ENCODE measurements at regions not wholly inside any gene's neighbourhood (a gene's known extent, or its start where the extent isn't known, plus 50 kb on each side); places are given as distances from the start of the nearest gene placed in this dataset.
A peak's percentile ranks its signal among the peaks of the same experiment; 100 is the strongest.

DNA sequence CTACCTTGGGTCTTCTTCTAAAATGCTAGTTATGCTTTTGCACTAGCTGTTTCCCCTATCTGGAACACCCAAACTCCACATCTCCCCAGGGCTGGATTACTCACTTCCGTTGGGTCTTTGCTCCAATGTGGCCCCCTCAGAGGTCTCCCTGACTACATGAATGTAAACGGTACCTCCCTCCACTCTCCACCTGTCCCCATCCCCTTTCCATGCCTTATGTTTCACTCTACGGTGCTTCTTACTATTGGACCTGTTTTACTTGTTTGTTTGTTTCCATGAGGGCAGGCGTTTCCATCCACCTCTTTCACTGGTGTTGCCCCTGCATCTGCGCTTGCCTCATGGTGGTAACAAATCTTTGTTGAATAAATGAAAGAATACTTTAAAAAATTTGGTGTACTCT, 256.4 kb downstream of the SNAPC1 start:
- intact Hi-C loops (cut with DNase I) = no loop called here
- Histone ChIP-seq H3K4me1 (no peaks in the 10 kb centered on the region), H3K4me3 (no peak overlapping the region), H3K36me3 (no peaks in the 10 kb centered on the region), H3K9me3 (no peaks in the 10 kb centered on the region), H3K27ac (no peak overlapping the region), H3K27me3 (no peaks in the 10 kb centered on the region)
- DNase-seq (no peak), FAIRE-seq (no peak), ATAC-seq (no peak)
- WGBS, 2 donors = 78 to 87% methylated on average over 5 of the region's 5 CpGs
- TF ChIP-seq, protein P1, sequence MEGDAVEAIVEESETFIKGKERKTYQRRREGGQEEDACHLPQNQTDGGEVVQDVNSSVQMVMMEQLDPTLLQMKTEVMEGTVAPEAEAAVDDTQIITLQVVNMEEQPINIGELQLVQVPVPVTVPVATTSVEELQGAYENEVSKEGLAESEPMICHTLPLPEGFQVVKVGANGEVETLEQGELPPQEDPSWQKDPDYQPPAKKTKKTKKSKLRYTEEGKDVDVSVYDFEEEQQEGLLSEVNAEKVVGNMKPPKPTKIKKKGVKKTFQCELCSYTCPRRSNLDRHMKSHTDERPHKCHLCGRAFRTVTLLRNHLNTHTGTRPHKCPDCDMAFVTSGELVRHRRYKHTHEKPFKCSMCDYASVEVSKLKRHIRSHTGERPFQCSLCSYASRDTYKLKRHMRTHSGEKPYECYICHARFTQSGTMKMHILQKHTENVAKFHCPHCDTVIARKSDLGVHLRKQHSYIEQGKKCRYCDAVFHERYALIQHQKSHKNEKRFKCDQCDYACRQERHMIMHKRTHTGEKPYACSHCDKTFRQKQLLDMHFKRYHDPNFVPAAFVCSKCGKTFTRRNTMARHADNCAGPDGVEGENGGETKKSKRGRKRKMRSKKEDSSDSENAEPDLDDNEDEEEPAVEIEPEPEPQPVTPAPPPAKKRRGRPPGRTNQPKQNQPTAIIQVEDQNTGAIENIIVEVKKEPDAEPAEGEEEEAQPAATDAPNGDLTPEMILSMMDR (IDR thresholded peaks at IDR 0.05) = no peak

GRCh38 chr14:62027958-62028357, 265.7 kb downstream of the SNAPC1 start:
- TF ChIP-seq, protein P1 (IDR thresholded peaks at IDR 0.05) = no peak
- peaks cover 0 to 18% (median 5%) of the 10 kb centered on the region in 3 donors for H3K4me1 ChIP-seq
- no peaks in the 10 kb centered on the region for H3K36me3 ChIP-seq
- no peaks in the 10 kb centered on the region for H3K9me3 ChIP-seq
- 64 to 86% methylated on average over 2 of the region's 2 CpGs for WGBS, 2 donors
- FAIRE-seq (no peak), DNase-seq (no peak), ATAC-seq (no peak)
- intact Hi-C loops (cut with DNase I) = no loop called here
- no peak overlapping the region for H3K27ac ChIP-seq
- H3K27me3 ChIP-seq = no peaks in the 10 kb centered on the region
- H3K4me3 ChIP-seq = no peak overlapping the region

DNA sequence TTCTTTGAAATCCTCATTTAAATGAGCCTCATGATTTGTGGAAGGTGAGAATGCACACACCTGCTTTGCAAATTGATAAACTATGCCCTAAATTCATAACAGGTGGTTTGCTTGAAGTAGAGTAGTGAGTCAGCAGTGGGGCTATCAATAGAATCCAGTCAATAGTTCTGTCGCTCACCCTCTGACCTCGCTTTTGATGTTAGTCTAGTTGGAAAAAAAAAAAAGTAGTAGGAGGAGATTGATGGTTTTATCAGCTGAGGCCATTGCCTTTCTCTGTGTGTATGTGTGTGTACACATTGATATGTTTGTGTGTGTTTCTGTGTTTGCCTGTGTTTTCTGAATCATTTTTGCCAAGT, 267.3 kb downstream of the SNAPC1 start:
- WGBS, 2 donors = 15 to 22% methylated on average over 2 of the region's 2 CpGs
- FAIRE-seq (no peak), ATAC-seq (peak; percentile 93 to 98 (median 96)), DNase-seq (peak in 3 of 6 donors; percentile 47 to 75 (median 70))
- Histone ChIP-seq H3K36me3 (no peaks in the 10 kb centered on the region), H3K4me1 (peaks cover 0 to 12% (median 5%) of the 10 kb centered on the region in 3 donors), H3K4me3 (no peak overlapping the region), H3K9me3 (no peaks in the 10 kb centered on the region), H3K27me3 (no peaks in the 10 kb centered on the region), H3K27ac (peak overlapping the region in 1 of 4 donors; percentile 65)
- TF ChIP-seq, protein P1 (IDR thresholded peaks at IDR 0.05) = no peak
- intact Hi-C loops (cut with DNase I) = no loop called here

DNA sequence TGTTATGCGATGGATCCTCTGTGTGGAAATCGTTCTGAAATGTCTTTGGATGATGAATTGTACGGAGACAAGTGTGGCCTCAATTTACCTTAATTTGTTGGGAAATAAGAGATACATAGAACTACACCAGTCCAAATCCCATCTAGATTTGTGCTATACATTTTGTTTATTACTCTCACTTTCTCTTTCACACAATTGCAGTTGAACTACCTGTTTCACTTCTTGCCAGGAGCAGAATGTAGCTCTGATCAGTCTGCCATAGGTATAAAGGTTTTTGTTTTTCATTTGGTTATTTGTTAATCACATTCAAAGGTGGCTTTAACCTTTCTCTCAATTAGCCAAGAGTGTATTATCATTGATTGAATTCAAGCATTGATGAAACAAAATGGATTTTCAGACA, 268.2 kb downstream of the SNAPC1 start:
- Histone ChIP-seq H3K4me3 (no peak overlapping the region), H3K4me1 (peaks cover 0 to 12% (median 5%) of the 10 kb centered on the region in 3 donors), H3K27me3 (no peaks in the 10 kb centered on the region), H3K36me3 (no peaks in the 10 kb centered on the region), H3K9me3 (no peaks in the 10 kb centered on the region), H3K27ac (peak overlapping the region in 1 of 4 donors; percentile 17)
- WGBS, 2 donors = 82 to 88% methylated on average over 3 of the region's 3 CpGs
- DNase-seq = no peak
- ATAC-seq = no peak
- FAIRE-seq = no peak
- TF ChIP-seq, protein P1 (IDR thresholded peaks at IDR 0.05) = no peak
- intact Hi-C loops (cut with DNase I) = no loop called here

DNA sequence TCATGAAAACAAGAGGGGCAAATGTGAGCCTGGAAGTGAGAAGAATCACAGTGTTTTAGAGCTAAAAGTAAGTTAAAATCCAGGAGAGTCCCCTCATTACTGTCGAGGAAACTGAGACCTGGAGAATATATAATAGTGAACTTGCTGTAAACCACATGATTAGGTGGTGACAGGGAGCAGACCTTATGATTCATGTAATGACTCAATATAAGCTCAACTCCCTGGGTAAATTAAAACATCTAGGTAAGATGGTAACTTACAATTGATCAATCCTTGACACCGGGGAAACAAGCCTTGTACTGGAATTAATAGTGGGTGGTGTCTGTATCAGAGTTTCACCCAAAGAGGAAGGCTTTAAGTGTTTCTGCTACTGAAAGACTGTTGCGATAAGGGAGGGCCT, 269.3 kb downstream of the SNAPC1 start:
- no peaks in the 10 kb centered on the region for H3K36me3 ChIP-seq
- TF ChIP-seq, protein P1 (IDR thresholded peaks at IDR 0.05) = no peak
- intact Hi-C loops (cut with DNase I) = no loop called here
- DNase-seq = no peak
- no peak overlapping the region for H3K4me3 ChIP-seq
- no peak for FAIRE-seq
- H3K4me1 ChIP-seq = peaks cover 0 to 12% (median 5%) of the 10 kb centered on the region in 3 donors
- H3K9me3 ChIP-seq = no peaks in the 10 kb centered on the region
- 90 to 96% methylated on average over 3 of the region's 3 CpGs for WGBS, 2 donors
- no peaks in the 10 kb centered on the region for H3K27me3 ChIP-seq
- ATAC-seq = no peak
- H3K27ac ChIP-seq = no peak overlapping the region
